H1 (cell line): ENCODE measurements at regions not wholly inside any gene's neighbourhood (a gene's known extent, or its start where the extent isn't known, plus 50 kb on each side); places are given as distances from the start of the nearest gene placed in this dataset.

Source experiments
- ASH2L ChIP-seq: fragments of 200-600, 300-600 bp; sonication (generic); IDR thresholded peaks from one replicate; pipeline ENCODE4 v1.7.1; 2017; ENCODE audit warnings: low read length
- ATF2 ChIP-seq: IDR thresholded peaks from 2 replicates; pipeline ENCODE4 v1.6.1; 2012; ENCODE audit warnings: low read length, inconsistent platforms
- BACH1 ChIP-seq: IDR thresholded peaks from 2 replicates; pipeline ENCODE4 v1.6.1; 2012; ENCODE audit warnings: low read length, improper control_type of control experiment
- CHD7 ChIP-seq: fragments of 300-600 bp; sonication (generic); IDR thresholded peaks from 2 replicates; pipeline ENCODE4 v1.7.1; 2012; ENCODE audit warnings: low read length, moderate library complexity, mild to moderate bottlenecking, inconsistent platforms; ENCODE audit not compliant: insufficient replicate concordance
- FOSL1 ChIP-seq: IDR thresholded peaks from 2 replicates; pipeline ENCODE4 v1.6.1; 2011; ENCODE audit warnings: mild to moderate bottlenecking, low read depth, low read length, moderate library complexity; ENCODE audit not compliant: insufficient read depth
- KDM4A ChIP-seq: IDR thresholded peaks from one replicate; pipeline ENCODE4 v1.7.1; 2012; ENCODE audit warnings: low read depth, mild to moderate bottlenecking, moderate library complexity, low read length, inconsistent platforms; ENCODE audit not compliant: severe bottlenecking
- NRF1 ChIP-seq: IDR thresholded peaks from 2 replicates; pipeline ENCODE4 v1.6.1; 2011; ENCODE audit warnings: mild to moderate bottlenecking, low read depth, low read length, improper control_type of control experiment
- POU5F1 ChIP-seq: IDR thresholded peaks from 2 replicates; pipeline ENCODE4 v1.6.1; 2011; ENCODE audit warnings: low read depth, mild to moderate bottlenecking, low read length, moderate library complexity
- RNF2 ChIP-seq: fragments of 200-900, 300-1000 bp; sonication (generic); IDR thresholded peaks from 2 replicates; pipeline ENCODE4 v1.7.1; 2016; ENCODE audit warnings: borderline replicate concordance, low read depth, mild to moderate bottlenecking, antibody characterized with exemption, low read length; ENCODE audit not compliant: poor library complexity, severe bottlenecking; ENCODE audit errors: missing control alignments
- ZNF274 ChIP-seq: IDR thresholded peaks from 2 replicates; pipeline ENCODE4 v1.7.0; 2012; ENCODE audit warnings: low read length, borderline replicate concordance; ENCODE audit errors: extremely low read depth

DNA sequence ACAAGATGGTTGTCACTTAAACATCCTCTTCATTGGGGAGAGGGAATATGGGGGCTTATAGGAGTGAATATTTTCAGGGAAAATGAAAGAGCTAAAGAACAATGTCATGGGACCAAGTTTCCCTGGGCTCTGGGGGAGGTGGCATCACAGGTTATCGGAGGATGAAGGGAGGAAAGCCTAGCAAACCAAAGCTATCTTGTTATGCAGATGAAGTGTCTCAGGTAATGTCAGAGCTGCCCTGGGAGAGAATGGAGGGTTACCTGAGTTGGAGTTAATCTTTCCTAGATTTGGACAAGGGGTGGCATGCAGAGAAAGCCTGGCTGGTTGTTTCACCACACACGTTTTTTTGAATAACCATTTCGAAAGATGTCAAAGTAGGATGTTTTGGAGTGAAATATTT lies 308.1 kb upstream of the ATP10A start (continued):
- TF ChIP-seq CHD7: no peak
- no peak for TF ChIP-seq KDM4A
- TF ChIP-seq ATF2: no peak
- no peak for TF ChIP-seq ZNF274
- TF ChIP-seq BACH1: no peak
- TF ChIP-seq RNF2: no peak
- no peak for TF ChIP-seq FOSL1
- no peak for TF ChIP-seq POU5F1
- TF ChIP-seq NRF1: no peak
- TF ChIP-seq ASH2L: no peak
